ENCODE measurements at regions not wholly inside any gene's neighbourhood (a gene's known extent, or its start where the extent isn't known, plus 50 kb on each side); places are given as distances from the start of the nearest gene placed in this dataset.

GRCh38 chr6:14728396-14729024 lies 517.4 kb upstream of the JARID2 start:
- H3K27me3 ChIP-seq: no peaks in the 10 kb centered on the region
- H3K27ac ChIP-seq: peak overlapping the region in 1 of 2 donors; percentile 10
- no peaks in the 10 kb centered on the region for H3K36me3 ChIP-seq
- intact Hi-C loops (cut with DNase I): no loop called here
- H3K9me3 ChIP-seq: no peaks in the 10 kb centered on the region
- no peak overlapping the region for H3K4me3 ChIP-seq
- no peak for DNase-seq (ENCODE audit: low spot score in 2 of 2)
- H3K4me1 ChIP-seq: no peaks in the 10 kb centered on the region
- TF ChIP-seq CTCF (IDR thresholded peaks at IDR 0.05): no peak

- Histone ChIP-seq H3K36me3 (no peaks in the 10 kb centered on the region), H3K4me3 (no peak overlapping the region), H3K27me3 (no peaks in the 10 kb centered on the region), H3K9me3 (no peaks in the 10 kb centered on the region), H3K27ac (peak overlapping the region in 1 of 2 donors; percentile 10), H3K4me1 (no peaks in the 10 kb centered on the region)
- intact Hi-C loops (cut with DNase I): no loop called here
- no peak for DNase-seq (ENCODE audit: low spot score in 2 of 2)
- TF ChIP-seq CTCF (IDR thresholded peaks at IDR 0.05): no peak
Observed at GRCh38 chr6:14729129-14729871, 516.6 kb upstream of the JARID2 start.

- no peaks in the 10 kb centered on the region for H3K27me3 ChIP-seq
- TF ChIP-seq CTCF (IDR thresholded peaks at IDR 0.05): no peak
- no peaks in the 10 kb centered on the region for H3K36me3 ChIP-seq
- H3K4me3 ChIP-seq: no peak overlapping the region
- no peaks in the 10 kb centered on the region for H3K4me1 ChIP-seq
- DNase-seq (ENCODE audit: low spot score in 2 of 2): peak in 1 of 2 donors; percentile 4
- H3K27ac ChIP-seq: no peak overlapping the region
- no peaks in the 10 kb centered on the region for H3K9me3 ChIP-seq
- intact Hi-C loops (cut with DNase I): no loop called here
Observed at GRCh38 chr6:14730654-14731053, 515.2 kb upstream of the JARID2 start.

GRCh38 chr6:14731611-14732010 lies 514.3 kb upstream of the JARID2 start:
- intact Hi-C loops (cut with DNase I): no loop called here
- no peak overlapping the region for H3K27ac ChIP-seq
- H3K9me3 ChIP-seq: no peaks in the 10 kb centered on the region
- no peaks in the 10 kb centered on the region for H3K27me3 ChIP-seq
- no peak for TF ChIP-seq CTCF (IDR thresholded peaks at IDR 0.05)
- H3K4me1 ChIP-seq: no peaks in the 10 kb centered on the region
- no peak for DNase-seq (ENCODE audit: low spot score in 2 of 2)
- H3K36me3 ChIP-seq: no peaks in the 10 kb centered on the region
- no peak overlapping the region for H3K4me3 ChIP-seq

- no peak for TF ChIP-seq CTCF (IDR thresholded peaks at IDR 0.05)
- peak in 1 of 2 donors; percentile 22 for DNase-seq (ENCODE audit: low spot score in 2 of 2)
- no peak overlapping the region for H3K4me3 ChIP-seq
- no peaks in the 10 kb centered on the region for H3K9me3 ChIP-seq
- no peak overlapping the region for H3K27ac ChIP-seq
- intact Hi-C loops (cut with DNase I): no loop called here
- H3K4me1 ChIP-seq: no peaks in the 10 kb centered on the region
- no peaks in the 10 kb centered on the region for H3K27me3 ChIP-seq
- H3K36me3 ChIP-seq: no peaks in the 10 kb centered on the region
Observed at GRCh38 chr6:14732226-14732843, 513.5 kb upstream of the JARID2 start.
